Mesenchymal stem cell (in vitro differentiated cells and primary cell): ENCODE measurements at regions not wholly inside any gene's neighbourhood (a gene's known extent, or its start where the extent isn't known, plus 50 kb on each side); places are given as distances from the start of the nearest gene placed in this dataset.

ENCODE experiments used
- DNase-seq: peaks from one replicate; pipeline ENCODE4 v3.0.0-alpha.2; 2013
- H2AFZ ChIP-seq: one replicate; pipeline ENCODE4 v1.6.1; 2013; ENCODE audit warnings: low read depth, mild to moderate bottlenecking, control low read depth, inconsistent platforms, low read length, moderate library complexity
- H2AK5ac ChIP-seq: 2 replicates; pipeline ENCODE4 v1.6.1; 2013; ENCODE audit warnings: low read length, moderate library complexity, mild to moderate bottlenecking, inconsistent platforms; ENCODE audit not compliant: severe bottlenecking
- H2BK120ac ChIP-seq: one replicate; pipeline ENCODE4 v1.6.1; 2013; ENCODE audit warnings: low read depth, mild to moderate bottlenecking, inconsistent platforms, low read length, moderate library complexity
- H2BK12ac ChIP-seq, 2 experiments: one replicate each; pipeline ENCODE4 v1.6.1; 2013; ENCODE audit warnings: inconsistent platforms in 2 of 2, low read length in 2 of 2, mild to moderate bottlenecking in 2 of 2, moderate library complexity in 2 of 2, control low read depth in 1 of 2
- H2BK15ac ChIP-seq: one replicate; pipeline ENCODE4 v1.6.1; 2013; ENCODE audit warnings: mild to moderate bottlenecking, low read depth, inconsistent platforms; ENCODE audit not compliant: poor library complexity, severe bottlenecking
- H2BK5ac ChIP-seq: 2 replicates; pipeline ENCODE4 v1.6.1; 2013; ENCODE audit warnings: low read depth, mild to moderate bottlenecking, low read length, control low read depth, inconsistent platforms; ENCODE audit not compliant: poor library complexity, severe bottlenecking
- H3K14ac ChIP-seq, 2 experiments: one replicate each; pipeline ENCODE4 v1.6.1; 2013; ENCODE audit warnings: inconsistent platforms in 2 of 2, low read length in 2 of 2, control low read depth in 1 of 2, mild to moderate bottlenecking in 1 of 2, moderate library complexity in 1 of 2
- H3K18ac ChIP-seq, 2 experiments: one replicate each; pipeline ENCODE4 v1.6.1; 2013; ENCODE audit warnings: inconsistent platforms in 2 of 2, low read length in 2 of 2, control low read depth in 1 of 2, low read depth in 1 of 2, mild to moderate bottlenecking in 1 of 2
- H3K23ac ChIP-seq, 2 experiments: one replicate each; pipeline ENCODE4 v1.6.1; 2013; ENCODE audit warnings: inconsistent platforms in 2 of 2, low read length in 2 of 2, mild to moderate bottlenecking in 2 of 2, moderate library complexity in 2 of 2, control low read depth in 1 of 2
- H3K27ac ChIP-seq: 2 replicates; pipeline ENCODE4 v1.5.1; 2013; ENCODE audit warnings: mild to moderate bottlenecking, moderate library complexity, low read length, control low read depth, inconsistent platforms; ENCODE audit not compliant: poor library complexity, severe bottlenecking
- H3K27me3 ChIP-seq, 2 experiments: 2 replicates each; pipeline versions ENCODE4 v1.6.1 to v1.7.0; 2013; ENCODE audit warnings: low read length in 2 of 2, mild to moderate bottlenecking in 2 of 2, moderate library complexity in 2 of 2, control low read depth in 1 of 2, inconsistent platforms in 1 of 2; ENCODE audit not compliant: control insufficient read depth in 1 of 2, insufficient read depth in 1 of 2
- H3K36me3 ChIP-seq, 2 experiments: 2 replicates each; pipeline versions ENCODE4 v1.6.1 to v1.7.0; 2013; ENCODE audit warnings: low read length in 2 of 2, control low read depth in 1 of 2, inconsistent platforms in 1 of 2, low read depth in 1 of 2, mild to moderate bottlenecking in 1 of 2; ENCODE audit not compliant: insufficient read depth in 2 of 2, control insufficient read depth in 1 of 2
- H3K4ac ChIP-seq, 2 experiments: one replicate each; pipeline ENCODE4 v1.6.1; 2013; ENCODE audit warnings: inconsistent platforms in 2 of 2, low read length in 2 of 2, mild to moderate bottlenecking in 2 of 2, moderate library complexity in 2 of 2, control low read depth in 1 of 2, low read depth in 1 of 2
- H3K4me1 ChIP-seq: 2 replicates; pipeline ENCODE4 v1.6.1; 2013; ENCODE audit warnings: low read depth, low read length, control low read depth; ENCODE audit not compliant: control insufficient read depth, insufficient read depth
- H3K4me2 ChIP-seq: 2 replicates; pipeline ENCODE4 v1.6.1; 2013; ENCODE audit warnings: low read length, mild to moderate bottlenecking, inconsistent platforms; ENCODE audit not compliant: poor library complexity, severe bottlenecking
- H3K4me3 ChIP-seq, 2 experiments: 2 replicates each; pipeline versions ENCODE4 v1.5.1 to v1.7.0; 2013; ENCODE audit warnings: low read length in 2 of 2, mild to moderate bottlenecking in 2 of 2, control low read depth in 1 of 2, low read depth in 1 of 2; ENCODE audit not compliant: insufficient read depth in 1 of 2
- H3K79me1 ChIP-seq: replicated peaks from 2 replicates; pipeline ENCODE4 v1.6.1; 2013; ENCODE audit warnings: mild to moderate bottlenecking, control low read depth, low read length, inconsistent platforms; ENCODE audit not compliant: poor library complexity, severe bottlenecking
- H3K9ac ChIP-seq: 2 replicates; pipeline ENCODE4 v1.7.0; 2013; ENCODE audit warnings: mild to moderate bottlenecking, low read length, moderate library complexity
- H3K9me3 ChIP-seq: 2 replicates; pipeline ENCODE4 v1.7.0; 2013; ENCODE audit warnings: mild to moderate bottlenecking, low read length; ENCODE audit not compliant: control insufficient read depth
- H4K8ac ChIP-seq: one replicate; pipeline ENCODE4 v1.6.1; 2013; ENCODE audit warnings: inconsistent platforms, mild to moderate bottlenecking, low read length, moderate library complexity
- H4K91ac ChIP-seq: one replicate; pipeline ENCODE4 v1.6.1; 2013; ENCODE audit warnings: mild to moderate bottlenecking, low read length, inconsistent platforms
- WGBS: methylation state at CpG from one replicate; pipeline ENCODE4 v1.1.7; 2013; ENCODE audit warnings: mixed read lengths; 5-methylcytosine and 5-hydroxymethylcytosine counted together

GRCh38 chr5:173833196-173833985 lies 54.8 kb upstream of the CPEB4 start:
- H3K14ac ChIP-seq, result no peak overlapping the region
- 86% methylated on average over 12 of the region's 13 CpGs for WGBS

GRCh38 chr5:173834071-173834771 lies 53.9 kb upstream of the CPEB4 start:
- Histone ChIP-seq H3K9me3 (no peaks in the 10 kb centered on the region), H3K27me3 (no peaks in the 10 kb centered on the region), H4K8ac (no peak overlapping the region), H3K27ac (no peak overlapping the region), H3K9ac (no peak overlapping the region), H3K18ac (no peak overlapping the region), H4K91ac (no peak overlapping the region), H3K4me1 (peaks cover 8% of the 10 kb centered on the region), H3K14ac (no peak overlapping the region), H2AFZ (no peak overlapping the region), H3K79me1 (no peaks in the 10 kb centered on the region), H3K4ac (no peak overlapping the region), H2BK15ac (no peak overlapping the region), H2AK5ac (peak overlapping the region; percentile 23), H3K36me3 (no peaks in the 10 kb centered on the region), H2BK5ac (no peak overlapping the region), H3K4me3 (no peak overlapping the region), H2BK120ac (no peak overlapping the region), H3K23ac (no peak overlapping the region), H2BK12ac (no peak overlapping the region), H3K4me2 (no peak overlapping the region)
- DNase-seq, result no peak
- WGBS, result 88% methylated on average over 6 of the region's 7 CpGs

More at GRCh38 chr5:173833196-173833985, 54.8 kb upstream of the CPEB4 start:
- Histone ChIP-seq H2BK5ac (peak overlapping the region; percentile 20), H3K27ac (no peak overlapping the region), H4K8ac (no peak overlapping the region), H3K36me3 (no peaks in the 10 kb centered on the region), H3K23ac (no peak overlapping the region), H3K4me2 (no peak overlapping the region), H4K91ac (no peak overlapping the region), H3K4me3 (no peak overlapping the region), H3K9ac (no peak overlapping the region), H3K18ac (no peak overlapping the region), H3K9me3 (no peaks in the 10 kb centered on the region), H3K4me1 (peaks cover 10% of the 10 kb centered on the region), H2BK15ac (peak overlapping the region; percentile 13), H3K79me1 (no peaks in the 10 kb centered on the region), H3K27me3 (no peaks in the 10 kb centered on the region), H2AK5ac (no peak overlapping the region), H2AFZ (no peak overlapping the region), H2BK12ac (no peak overlapping the region), H2BK120ac (no peak overlapping the region), H3K4ac (no peak overlapping the region)
- no peak for DNase-seq

GRCh38 chr5:173835131-173835530 lies 53.0 kb upstream of the CPEB4 start:
- H3K27ac ChIP-seq, result no peak overlapping the region
- no peaks in the 10 kb centered on the region for H3K36me3 ChIP-seq
- no peak overlapping the region for H3K9ac ChIP-seq
- no peak overlapping the region for H2AK5ac ChIP-seq
- no peak overlapping the region for H4K91ac ChIP-seq
- no peak overlapping the region for H2BK12ac ChIP-seq
- no peaks in the 10 kb centered on the region for H3K9me3 ChIP-seq
- H3K4me2 ChIP-seq, result no peak overlapping the region
- no peak overlapping the region for H3K23ac ChIP-seq
- H2BK120ac ChIP-seq, result no peak overlapping the region
- no peak for DNase-seq
- no peak overlapping the region for H2BK5ac ChIP-seq
- no peaks in the 10 kb centered on the region for H3K27me3 ChIP-seq
- WGBS, result 96% methylated on average over 3 of the region's 3 CpGs
- H3K79me1 ChIP-seq, result no peaks in the 10 kb centered on the region
- H3K4me3 ChIP-seq, result no peak overlapping the region
- H3K14ac ChIP-seq, result no peak overlapping the region
- no peak overlapping the region for H4K8ac ChIP-seq
- no peak overlapping the region for H2AFZ ChIP-seq
- peaks cover 4% of the 10 kb centered on the region for H3K4me1 ChIP-seq
- no peak overlapping the region for H3K4ac ChIP-seq
- H2BK15ac ChIP-seq, result no peak overlapping the region
- H3K18ac ChIP-seq, result no peak overlapping the region

- Histone ChIP-seq H3K14ac (no peak overlapping the region), H4K91ac (no peak overlapping the region), H2BK5ac (no peak overlapping the region), H2BK120ac (no peak overlapping the region), H3K9ac (no peak overlapping the region), H4K8ac (no peak overlapping the region), H2BK15ac (no peak overlapping the region), H3K4me1 (peaks cover 4% of the 10 kb centered on the region), H3K79me1 (no peaks in the 10 kb centered on the region), H3K36me3 (no peaks in the 10 kb centered on the region), H3K4me3 (no peak overlapping the region), H3K4me2 (no peak overlapping the region), H2BK12ac (no peak overlapping the region), H3K23ac (no peak overlapping the region), H2AFZ (no peak overlapping the region), H3K27me3 (no peaks in the 10 kb centered on the region), H2AK5ac (no peak overlapping the region), H3K18ac (no peak overlapping the region), H3K4ac (no peak overlapping the region), H3K9me3 (no peaks in the 10 kb centered on the region), H3K27ac (no peak overlapping the region)
- 79% methylated on average over 6 of the region's 6 CpGs for WGBS
- no peak for DNase-seq
Observed at GRCh38 chr5:173835661-173836060, 52.5 kb upstream of the CPEB4 start.
